ENCODE measurements at regions not wholly inside any gene's neighbourhood (a gene's known extent, or its start where the extent isn't known, plus 50 kb on each side); places are given as distances from the start of the nearest gene placed in this dataset.

DNA sequence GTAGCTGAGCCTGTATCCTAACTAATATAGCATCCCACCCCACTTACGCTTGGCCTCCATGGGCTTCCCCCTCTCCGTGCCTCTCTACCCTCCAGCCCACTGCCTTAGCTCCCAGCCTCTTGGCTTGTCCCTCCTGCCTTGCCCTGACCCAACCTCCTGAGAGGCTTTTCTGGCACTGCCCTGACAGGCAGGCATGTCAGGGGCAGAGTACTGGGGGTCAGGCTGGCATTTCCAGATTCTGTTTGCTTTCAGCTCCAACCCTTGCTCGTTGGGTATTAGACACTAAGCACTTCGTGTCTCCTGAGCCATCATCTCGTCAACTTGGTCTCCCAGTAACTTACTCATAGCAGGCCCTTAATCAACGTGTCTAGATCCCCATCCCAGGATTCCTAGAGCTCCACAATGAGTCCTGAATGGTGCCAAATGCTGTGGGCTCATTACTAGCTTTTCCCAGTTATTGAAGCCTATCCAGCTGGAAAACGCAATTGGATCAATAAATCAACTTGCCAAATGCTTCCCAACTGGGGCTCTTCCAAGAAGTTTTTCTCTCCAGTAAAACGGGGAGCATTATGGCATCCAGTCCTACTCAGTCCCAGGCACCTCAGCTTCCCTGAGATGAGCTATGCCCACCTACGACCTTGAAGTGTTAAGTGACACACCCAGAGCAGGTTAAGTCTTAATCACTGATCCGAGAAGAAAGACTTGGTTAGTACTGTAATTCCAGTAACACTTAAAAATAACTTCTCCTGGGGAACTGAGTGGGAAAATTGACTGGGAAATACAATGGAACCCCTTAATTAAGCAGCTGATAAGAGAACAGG, 78.5 kb upstream of the DLG1 start:
- TF ChIP-seq, protein P1, sequence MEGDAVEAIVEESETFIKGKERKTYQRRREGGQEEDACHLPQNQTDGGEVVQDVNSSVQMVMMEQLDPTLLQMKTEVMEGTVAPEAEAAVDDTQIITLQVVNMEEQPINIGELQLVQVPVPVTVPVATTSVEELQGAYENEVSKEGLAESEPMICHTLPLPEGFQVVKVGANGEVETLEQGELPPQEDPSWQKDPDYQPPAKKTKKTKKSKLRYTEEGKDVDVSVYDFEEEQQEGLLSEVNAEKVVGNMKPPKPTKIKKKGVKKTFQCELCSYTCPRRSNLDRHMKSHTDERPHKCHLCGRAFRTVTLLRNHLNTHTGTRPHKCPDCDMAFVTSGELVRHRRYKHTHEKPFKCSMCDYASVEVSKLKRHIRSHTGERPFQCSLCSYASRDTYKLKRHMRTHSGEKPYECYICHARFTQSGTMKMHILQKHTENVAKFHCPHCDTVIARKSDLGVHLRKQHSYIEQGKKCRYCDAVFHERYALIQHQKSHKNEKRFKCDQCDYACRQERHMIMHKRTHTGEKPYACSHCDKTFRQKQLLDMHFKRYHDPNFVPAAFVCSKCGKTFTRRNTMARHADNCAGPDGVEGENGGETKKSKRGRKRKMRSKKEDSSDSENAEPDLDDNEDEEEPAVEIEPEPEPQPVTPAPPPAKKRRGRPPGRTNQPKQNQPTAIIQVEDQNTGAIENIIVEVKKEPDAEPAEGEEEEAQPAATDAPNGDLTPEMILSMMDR (IDR thresholded peaks at IDR 0.05; ENCODE audit: poor library complexity): no peak
- TF ChIP-seq EZH2 (IDR thresholded peaks at IDR 0.05; ENCODE audit: borderline replicate concordance): no peak

Measured in hepatocyte (in vitro differentiated cells).